ENCODE measurements at regions not wholly inside any gene's neighbourhood (a gene's known extent, or its start where the extent isn't known, plus 50 kb on each side); places are given as distances from the start of the nearest gene placed in this dataset.
A peak's percentile ranks its signal among the peaks of the same experiment; 100 is the strongest.
"Not testable (repeated sequence)": the region's sequence is repeated elsewhere in the genome, so short reads cannot be mapped to it uniquely, and the experiment has no call there.

GRCh38 chrX:95622200-95622599 lies 1062.4 kb upstream of the DIAPH2 start:
- no peak for DNase-seq

- no peak for DNase-seq
These were observed 1057.9 kb upstream of the DIAPH2 start for GRCh38 chrX:95626748-95627147.

- no peak for DNase-seq
These were observed 1055.8 kb upstream of the DIAPH2 start for GRCh38 chrX:95628796-95629195.

- no peak for DNase-seq
These were observed 1054.9 kb upstream of the DIAPH2 start for GRCh38 chrX:95629737-95630136.

- no peak for DNase-seq
These were observed 1044.4 kb upstream of the DIAPH2 start for GRCh38 chrX:95640226-95640625.

DNA sequence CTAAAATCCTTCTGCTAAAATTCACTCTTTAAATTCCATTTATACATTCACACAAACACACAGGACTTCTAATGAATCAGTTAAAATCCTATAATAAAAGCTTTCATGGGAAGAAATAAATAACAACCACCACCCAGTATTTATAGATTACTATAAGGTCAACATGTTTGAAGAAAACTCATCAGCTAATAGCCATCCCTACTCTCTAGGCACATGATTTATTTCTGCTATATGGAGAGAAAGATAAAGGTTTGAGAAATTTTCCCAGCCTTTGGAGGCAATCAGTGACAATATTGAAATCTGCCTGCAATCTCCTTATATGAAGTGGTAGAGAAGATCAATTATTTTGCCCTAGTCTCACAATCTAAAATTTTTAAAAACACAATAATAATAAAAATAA lies 1038.9 kb upstream of the DIAPH2 start:
- DNase-seq: no peak

DNA sequence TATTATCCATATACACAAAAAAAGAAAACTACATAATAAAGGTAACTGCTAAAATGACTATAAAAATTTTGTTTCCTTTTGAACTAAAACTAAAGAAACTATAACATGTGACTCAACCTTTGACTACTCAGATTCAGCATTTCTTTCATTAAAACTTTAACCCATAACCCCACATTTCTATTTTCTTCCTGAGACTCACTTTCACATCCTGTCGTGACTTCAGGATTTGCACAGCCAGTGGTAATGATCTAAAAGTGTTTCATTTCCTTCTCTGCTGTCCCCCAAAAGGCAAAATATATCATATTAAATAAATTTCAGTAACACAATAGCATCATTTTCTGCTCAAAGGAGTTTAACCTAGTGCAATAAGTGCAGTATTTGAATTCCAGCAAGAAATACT lies 1022.4 kb upstream of the DIAPH2 start:
- no peak for DNase-seq

- DNase-seq: no peak
These were observed 1018.6 kb upstream of the DIAPH2 start for GRCh38 chrX:95666056-95666455.

- DNase-seq: no peak
These were observed 1009.6 kb upstream of the DIAPH2 start for GRCh38 chrX:95675011-95675410.

- no peak for DNase-seq
These were observed 1008.8 kb upstream of the DIAPH2 start for GRCh38 chrX:95675794-95676193.

GRCh38 chrX:95678679-95679078 lies 1006.0 kb upstream of the DIAPH2 start:
- DNase-seq: no peak

- DNase-seq: no peak
These were observed 991.3 kb upstream of the DIAPH2 start for GRCh38 chrX:95693365-95693764.

- no peak for DNase-seq
These were observed 980.9 kb upstream of the DIAPH2 start for GRCh38 chrX:95703696-95704095.

GRCh38 chrX:95716841-95717240 lies 967.8 kb upstream of the DIAPH2 start:
- DNase-seq: no peak

DNA sequence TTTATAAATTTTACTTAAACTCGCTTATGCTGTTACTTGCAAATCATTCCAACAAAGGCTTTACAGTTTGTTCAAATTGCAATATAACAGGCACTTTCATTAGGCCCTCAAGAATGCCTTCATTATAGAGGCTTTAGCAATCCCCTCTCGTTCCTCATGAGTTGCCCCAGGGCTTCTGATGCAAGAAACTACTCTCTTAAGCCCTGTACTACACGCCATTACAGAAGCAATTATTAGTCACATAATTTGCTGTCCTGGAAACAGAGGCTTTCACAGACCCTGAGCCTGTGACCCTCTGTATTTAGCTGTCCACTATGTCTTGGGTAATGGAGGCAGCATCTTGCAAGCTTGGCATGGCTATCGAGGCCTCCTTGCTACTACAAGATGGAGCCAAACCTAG lies 965.9 kb upstream of the DIAPH2 start:
- DNase-seq: no peak

- no peak for DNase-seq
These were observed 963.6 kb upstream of the DIAPH2 start for GRCh38 chrX:95721011-95721410.

DNA sequence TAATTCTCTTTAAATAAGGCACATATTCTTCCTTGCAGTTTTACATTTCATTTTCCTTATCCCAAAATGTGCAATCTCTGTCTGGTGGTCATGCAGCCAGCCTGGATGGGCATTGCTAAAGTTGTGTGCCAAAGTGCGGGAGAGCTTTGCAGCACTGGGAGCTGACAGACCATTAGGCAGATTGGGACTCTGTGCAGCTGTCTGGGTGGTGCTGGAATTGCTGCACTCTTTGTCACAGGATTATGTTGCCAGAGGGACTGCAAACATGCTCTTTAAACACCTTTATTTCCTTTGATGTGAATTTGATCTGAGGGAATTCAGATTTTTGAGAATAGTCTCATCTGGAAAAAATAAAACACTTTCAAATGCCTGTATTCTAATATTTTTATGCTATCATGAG lies 956.2 kb upstream of the DIAPH2 start:
- no peak for DNase-seq

DNA sequence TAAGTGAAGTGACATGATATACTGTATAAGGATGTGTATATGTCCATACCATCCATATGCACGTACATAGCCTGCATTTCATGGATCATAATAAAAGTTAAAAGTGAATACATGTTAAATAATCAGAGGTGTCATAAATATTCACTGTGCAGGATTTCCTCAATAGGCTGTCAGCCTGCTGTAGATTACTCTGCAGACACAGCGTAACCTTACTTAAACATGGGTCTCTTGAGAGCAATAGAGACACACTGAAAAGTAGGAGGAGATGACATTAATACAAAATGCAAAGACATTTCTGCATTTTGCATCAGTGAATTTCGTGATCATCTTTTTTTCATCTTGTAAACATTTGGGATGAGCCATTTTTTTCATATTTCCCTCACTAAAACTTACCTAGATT lies 955.2 kb upstream of the DIAPH2 start:
- DNase-seq: no peak

- no peak for DNase-seq
These were observed 951.2 kb upstream of the DIAPH2 start for GRCh38 chrX:95733426-95733825.

- DNase-seq: no peak
These were observed 930.2 kb upstream of the DIAPH2 start for GRCh38 chrX:95754411-95754810.

- no peak for DNase-seq
These were observed 924.3 kb upstream of the DIAPH2 start for GRCh38 chrX:95760356-95760755.

- no peak for DNase-seq
These were observed 921.9 kb upstream of the DIAPH2 start for GRCh38 chrX:95762716-95763115.

GRCh38 chrX:95764972-95765451 lies 919.6 kb upstream of the DIAPH2 start:
- DNase-seq: peak; percentile 11

GRCh38 chrX:95771198-95771597 lies 913.4 kb upstream of the DIAPH2 start:
- DNase-seq: not testable (repeated sequence)

DNA sequence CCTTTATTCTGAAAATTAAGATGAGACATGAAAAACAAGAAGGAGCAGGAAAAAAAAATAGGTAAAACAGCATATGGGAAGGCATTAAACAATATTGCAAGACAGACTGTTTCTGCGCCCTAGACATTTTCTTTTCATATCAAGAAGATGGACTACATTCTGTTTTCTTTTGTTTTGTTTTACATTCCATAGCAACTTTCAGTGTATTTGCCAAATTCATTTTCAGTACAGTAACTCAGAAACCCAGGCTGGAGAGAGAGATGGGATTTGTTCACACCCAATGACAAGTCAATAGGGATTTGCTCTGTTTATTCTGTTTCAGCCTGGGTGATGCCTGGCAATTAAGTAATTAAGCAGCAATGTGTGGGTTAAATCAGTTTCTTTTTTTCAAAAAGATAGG lies 892.8 kb upstream of the DIAPH2 start:
- DNase-seq: no peak

DNA sequence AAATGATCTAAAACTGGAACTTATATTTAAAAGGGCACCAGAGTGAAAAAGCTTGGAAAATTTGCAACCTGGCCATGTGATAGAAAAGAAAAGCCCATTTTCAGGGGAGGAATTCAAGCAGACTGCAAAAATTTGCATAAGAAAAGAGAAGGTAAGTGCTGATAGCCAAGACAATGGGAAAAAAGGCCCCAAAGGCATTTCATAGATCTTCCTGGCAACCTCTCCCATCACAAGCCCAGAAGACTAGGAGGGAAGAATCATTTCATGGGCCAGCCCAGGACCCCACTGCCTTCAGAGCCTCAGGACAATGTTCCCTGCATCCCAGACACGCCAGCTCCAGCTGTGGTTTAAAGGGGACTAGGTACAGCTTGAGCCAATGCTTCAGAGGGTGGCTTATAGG lies 887.3 kb upstream of the DIAPH2 start:
- no peak for DNase-seq

All from activated CD4-positive, alpha-beta T cell treated with anti-CD3 and anti-CD28 coated beads, Interleukin-2, amount 50 U/mL, for 16 hours (primary cell).